GM04504 (cell line): ENCODE measurements at regions not wholly inside any gene's neighbourhood (a gene's known extent, or its start where the extent isn't known, plus 50 kb on each side); places are given as distances from the start of the nearest gene placed in this dataset.
"Not testable (repeated sequence)": the region's sequence is repeated elsewhere in the genome, so short reads cannot be mapped to it uniquely, and the experiment has no call there.

Experiments
- DNase-seq: peaks from one replicate; pipeline ENCODE4 v3.0.0-alpha.2; 2012; ENCODE audit warnings: low read depth

DNA sequence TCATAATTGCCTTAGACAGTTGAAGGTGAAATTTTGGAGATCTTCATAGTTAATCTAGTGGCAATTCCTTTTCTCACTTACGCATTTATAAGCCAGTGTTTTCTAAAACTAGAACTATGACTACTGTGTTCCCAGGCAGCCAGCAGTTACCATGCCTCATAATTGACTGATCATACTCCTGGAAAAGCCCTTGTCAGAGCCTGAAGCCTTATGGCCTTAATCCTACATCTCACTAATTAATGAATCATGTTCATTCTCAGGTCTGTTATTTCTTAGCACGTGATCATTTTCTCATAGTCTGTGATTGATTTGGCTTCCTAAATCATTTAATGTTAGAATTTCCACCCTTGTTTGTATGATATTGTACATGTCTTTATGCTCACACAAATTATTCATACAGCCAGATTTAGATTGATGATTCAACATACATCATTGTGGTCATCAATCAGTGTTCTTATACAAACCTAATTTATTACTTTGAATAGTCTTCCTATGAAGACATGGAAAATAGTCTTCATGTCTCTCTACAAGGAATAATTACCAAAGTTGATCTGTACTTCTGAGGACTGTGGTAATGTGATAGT is 132.6 kb upstream of the ASCC3 start:
- DNase-seq: no peak

DNA sequence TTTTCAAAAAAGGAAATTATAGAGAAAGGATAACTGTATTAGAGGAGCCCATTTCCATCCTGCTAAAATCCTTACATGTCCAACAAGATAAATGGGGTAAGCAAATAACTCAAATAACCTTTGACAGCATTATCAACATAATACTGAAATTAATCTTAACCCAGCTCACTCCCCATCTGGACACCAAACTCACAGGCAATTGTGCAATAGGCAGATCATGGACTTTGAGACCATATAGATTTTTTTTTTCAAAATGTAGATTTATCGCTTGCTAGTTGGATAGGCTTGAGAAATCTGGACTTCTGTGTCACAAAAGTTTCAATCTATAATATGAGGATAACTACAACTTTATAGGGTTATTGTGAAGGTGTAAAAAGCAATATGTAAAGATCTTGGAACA is 134.4 kb upstream of the ASCC3 start:
- no peak for DNase-seq

DNA sequence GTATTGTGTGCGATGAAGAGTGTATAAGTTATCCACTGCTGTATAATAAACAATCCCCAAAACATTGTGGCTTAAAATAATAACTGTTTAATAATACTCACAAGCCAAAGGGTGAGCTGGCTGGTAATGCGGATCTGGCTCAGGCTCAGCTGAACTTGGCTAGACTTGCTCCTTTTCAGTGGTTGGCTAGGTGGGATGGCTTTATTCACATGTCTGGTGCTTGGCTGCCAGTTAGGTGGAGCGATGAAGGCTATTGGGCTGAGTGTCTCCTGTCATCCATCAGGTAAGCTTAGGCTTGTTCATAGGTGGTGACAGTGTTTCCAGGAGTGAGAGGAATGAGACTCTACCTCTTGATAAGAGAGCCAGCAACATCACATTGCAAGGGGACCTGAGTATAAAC is 135.0 kb upstream of the ASCC3 start:
- DNase-seq: no peak

DNA sequence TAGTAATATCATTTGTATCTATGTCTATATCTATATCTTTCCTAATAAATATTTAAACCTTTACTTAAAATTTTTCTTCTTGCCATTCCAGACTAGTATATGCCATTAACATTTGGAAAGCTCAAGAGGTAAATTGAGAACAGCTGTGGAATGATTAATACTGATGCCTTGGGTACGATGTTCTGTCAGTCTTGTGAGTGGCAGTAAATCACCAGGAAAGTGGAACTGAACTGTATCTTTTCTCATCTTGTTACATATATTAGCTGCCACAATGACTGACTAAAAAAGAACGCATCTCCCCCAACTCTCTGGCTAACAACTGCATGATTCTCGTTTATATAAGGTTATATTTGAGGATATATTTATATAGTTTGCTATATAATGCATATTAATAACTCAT is 137.0 kb upstream of the ASCC3 start:
- DNase-seq: no peak

DNA sequence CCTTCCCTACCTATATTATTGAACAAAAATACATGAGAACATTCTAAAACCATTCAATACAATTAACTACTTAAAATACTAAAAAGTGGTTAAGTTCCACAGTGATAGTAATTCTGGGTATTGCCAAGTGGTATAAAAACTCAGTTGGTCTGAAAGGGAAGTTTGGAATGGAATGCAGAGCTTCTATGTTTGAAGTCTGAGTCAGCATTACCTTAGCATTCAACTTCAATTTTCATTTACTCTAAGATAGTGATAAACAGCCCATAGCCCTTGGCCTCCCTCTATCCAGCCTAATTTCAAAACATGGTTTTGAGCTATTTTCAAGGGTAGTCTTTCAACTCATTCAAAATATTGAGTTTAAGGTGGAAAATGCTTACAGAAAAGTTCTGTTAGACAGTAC is 140.4 kb upstream of the ASCC3 start:
- DNase-seq: no peak

DNA sequence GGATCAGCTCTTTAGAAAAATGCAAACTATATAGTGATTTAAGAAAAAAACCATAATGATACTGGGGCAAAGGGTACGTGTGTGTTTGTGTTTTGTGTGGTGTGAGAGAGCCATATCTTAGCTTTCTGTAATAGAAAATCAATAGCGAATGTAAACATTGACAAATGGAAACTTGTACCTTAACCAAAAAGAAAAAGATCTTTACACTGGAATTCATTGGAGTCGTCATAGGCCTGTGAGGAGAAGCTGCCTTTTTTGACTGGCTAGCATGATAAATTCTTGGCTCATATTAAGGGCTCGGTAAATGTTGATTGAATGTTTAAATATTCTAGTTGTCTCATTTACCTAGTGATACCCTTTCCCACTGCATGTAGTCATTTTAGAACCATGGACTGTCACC is 161.8 kb upstream of the ASCC3 start:
- DNase-seq: no peak

DNA sequence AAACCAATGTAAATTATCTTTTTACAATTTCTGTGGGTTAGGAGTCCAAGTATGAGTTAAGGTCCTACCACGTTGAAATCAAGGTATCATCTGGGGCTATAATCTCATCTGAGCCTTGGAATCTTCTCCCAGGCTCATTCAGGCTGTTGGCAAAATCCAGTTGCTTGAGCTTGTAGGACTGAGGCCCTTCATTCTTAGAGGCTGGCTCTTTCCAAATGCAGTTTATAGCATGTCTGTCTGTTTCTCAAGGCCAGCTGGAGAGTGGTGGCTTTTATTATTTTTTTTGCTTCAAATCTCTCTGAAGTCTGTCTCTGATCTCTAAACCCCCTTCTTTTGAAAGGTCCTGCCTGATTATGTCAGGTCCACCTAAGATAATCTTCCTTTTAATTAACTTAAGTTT is 177.2 kb upstream of the ASCC3 start:
- no peak for DNase-seq

DNA sequence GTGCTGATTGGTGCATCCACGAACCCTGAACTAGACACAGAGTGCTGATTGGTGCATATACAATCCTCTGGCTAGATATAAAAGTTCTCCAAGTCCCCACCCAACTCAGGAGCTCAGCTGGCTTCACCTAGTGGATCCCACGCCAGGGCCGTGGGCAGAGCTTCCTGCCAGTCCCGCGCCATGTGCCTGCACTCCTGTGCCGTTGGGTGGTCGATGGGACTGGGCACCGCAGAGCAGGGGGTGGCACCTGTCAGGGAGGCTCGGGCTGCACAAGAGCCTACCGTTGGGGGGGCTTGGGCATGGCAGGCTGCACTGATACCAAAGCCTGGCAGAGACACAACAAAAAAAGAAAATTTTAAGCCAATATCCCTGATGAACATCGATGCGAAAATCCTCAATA is 185.4 kb upstream of the ASCC3 start:
- no peak for DNase-seq

DNA sequence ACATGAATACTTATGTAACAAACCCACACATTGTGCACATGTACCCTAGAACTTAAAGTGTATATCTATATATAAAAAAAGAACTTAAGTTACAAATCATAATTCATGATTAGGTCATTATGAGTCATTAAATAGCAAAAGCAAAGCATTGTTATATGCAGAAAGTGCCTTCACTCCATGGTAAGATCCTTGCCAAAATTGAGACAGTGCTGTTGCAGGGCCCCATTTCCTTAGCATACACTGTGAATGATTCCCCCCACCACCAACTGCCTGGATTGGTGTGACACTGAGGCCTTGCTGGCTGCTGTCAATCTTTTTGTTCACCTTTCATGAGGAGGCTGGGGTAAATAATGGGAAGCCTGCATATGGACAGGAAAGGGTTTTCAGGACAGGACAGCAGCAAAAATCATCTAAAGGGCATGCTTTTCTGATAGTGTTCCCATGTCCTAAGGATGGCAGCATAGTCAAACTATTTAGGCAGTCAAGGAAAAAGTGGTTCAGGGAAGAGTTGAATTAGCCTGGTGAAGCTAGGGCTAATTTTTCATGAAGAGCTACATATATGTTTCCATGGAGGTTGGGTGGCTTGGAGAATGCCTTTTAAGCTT is 188.2 kb upstream of the ASCC3 start:
- no peak for DNase-seq

DNA sequence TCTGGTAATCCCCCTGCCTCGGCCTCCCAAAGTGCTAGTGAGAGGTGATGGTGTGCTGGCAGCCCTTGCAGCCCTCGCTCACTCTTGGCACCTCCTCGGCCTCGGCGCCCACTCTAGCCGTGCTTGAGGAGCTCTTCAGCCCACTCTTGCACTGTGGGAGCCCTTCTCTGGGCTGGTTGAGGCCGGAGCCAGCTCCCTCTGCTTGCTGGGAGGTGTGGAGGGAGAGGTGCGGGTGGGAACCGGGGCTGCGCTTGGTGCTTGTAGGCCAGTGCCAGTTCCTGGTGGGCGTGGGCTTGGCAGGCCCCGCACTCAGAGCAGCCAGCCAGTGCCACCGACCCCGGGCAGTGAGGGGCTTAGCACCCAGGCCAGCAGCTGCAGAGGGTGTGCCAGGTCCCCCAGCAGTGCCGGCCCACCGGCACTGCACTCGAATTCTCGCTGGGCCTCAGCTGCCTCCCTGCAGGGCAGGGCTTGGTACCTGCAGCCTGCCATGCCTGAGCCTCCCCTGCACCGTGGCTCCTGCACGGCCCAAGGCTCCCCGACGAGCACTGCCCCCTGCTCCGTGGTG is 189.0 kb upstream of the ASCC3 start:
- no peak for DNase-seq

DNA sequence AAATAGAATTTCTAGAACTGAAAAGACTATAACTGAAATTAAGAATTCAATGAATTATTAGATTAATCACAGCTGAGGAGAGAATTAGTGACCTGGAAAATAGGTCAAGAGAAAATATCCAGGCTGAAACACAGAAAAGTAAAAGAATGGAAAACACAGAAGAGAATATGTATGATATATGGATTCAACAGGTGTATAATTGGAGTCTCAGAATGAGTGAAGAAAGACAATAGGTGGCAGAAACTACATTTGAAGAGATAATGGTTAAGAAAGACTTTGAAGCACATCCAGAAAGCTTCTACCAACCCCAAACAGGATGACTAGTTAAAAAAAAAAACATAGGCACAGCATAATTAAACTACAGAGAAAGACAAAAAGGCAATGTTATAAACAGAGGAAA is 196.2 kb upstream of the ASCC3 start:
- no peak for DNase-seq

DNA sequence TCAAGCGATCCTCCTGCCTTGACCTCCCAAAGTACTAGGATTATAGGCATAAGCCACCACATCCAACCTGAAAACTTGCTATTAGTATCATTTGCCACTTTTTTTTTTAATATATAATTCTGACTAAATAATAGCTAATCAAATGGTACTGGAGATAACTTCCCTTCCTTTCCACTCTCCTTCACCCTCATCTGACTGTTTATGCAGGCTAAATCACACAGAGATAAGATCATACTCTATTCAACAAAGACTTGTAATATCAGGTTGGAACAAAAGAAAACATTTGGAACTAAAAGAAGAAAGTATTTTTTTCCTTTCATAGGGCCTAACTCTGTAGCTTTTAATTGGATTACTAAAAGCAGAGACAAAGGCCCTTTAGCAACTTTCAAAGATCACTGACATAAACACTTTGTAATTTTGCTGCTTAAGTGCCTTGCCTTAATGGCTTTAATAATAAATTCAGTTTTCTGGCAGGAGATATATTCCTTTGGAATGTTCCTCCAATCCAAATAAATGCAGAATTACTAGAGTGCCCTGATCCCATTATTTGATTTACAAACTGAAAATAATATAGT is 198.7 kb upstream of the ASCC3 start:
- DNase-seq: no peak

DNA sequence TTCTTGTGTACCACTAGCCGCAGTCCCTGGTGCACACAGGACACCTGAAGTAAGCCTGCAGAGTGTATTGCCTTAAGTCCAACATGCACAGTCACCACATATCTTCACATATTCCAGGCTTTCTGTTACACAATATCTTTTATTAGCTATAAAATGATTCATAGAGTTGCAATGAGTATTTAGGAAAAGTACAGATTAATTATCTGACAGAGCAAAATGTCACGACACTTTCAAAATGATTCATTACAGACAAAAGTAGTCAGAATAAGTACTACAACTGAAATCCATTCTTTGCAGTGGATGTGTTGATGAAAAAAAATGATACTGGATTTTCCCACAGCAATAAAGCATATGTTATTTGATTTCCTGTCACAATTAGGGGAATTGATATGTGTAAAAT is 199.5 kb upstream of the ASCC3 start:
- DNase-seq: peak; percentile 75

DNA sequence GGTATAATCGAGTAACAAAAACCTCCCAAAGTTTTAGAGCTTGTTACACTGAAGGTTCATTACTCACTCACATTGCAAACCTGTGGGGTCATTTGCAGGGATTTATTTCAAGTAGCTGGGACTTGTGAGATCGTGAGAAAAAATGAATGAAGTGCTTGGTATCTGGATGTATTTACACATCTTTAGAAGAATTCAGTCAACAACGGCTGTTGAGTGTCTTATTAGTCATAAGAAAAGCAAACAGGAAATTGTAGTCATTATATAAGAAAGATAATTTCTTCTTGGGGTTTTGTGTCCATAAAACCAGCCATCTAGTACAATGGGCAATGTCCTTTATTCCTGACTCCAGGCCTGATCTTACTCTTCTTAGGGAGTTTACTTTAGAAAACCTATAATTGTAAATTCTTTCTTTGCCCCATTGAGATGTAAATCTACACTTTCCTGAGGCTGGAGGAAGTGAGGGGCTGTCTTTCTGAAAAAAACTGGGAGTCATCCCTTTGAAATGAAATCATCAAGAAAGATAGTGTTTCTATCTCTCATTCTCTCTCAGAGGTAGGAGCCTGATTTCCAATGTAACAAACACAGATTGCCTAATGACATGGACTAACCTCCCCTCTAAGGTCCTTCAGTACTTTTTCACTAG is 202.5 kb upstream of the ASCC3 start:
- peak; percentile 86 for DNase-seq

DNA sequence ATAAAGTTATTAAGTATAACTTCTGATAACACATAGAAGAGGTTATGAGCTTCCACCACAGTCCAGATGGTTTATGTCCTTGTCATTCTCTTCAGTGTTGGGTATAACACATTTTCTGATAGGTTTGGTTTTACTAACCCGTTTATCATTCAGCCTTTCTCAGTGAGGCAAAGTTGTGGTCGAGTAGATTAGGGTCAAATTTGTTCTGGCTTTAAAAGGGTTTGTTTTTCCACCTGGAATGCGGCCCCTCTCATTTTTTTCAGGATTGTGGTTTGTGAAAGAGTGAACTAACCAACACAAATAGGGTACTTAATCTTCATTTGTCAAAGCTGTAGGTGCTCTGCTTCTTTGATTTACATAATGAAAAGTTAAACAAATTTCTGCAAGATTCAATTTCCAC is 204.2 kb upstream of the ASCC3 start:
- no peak for DNase-seq

DNA sequence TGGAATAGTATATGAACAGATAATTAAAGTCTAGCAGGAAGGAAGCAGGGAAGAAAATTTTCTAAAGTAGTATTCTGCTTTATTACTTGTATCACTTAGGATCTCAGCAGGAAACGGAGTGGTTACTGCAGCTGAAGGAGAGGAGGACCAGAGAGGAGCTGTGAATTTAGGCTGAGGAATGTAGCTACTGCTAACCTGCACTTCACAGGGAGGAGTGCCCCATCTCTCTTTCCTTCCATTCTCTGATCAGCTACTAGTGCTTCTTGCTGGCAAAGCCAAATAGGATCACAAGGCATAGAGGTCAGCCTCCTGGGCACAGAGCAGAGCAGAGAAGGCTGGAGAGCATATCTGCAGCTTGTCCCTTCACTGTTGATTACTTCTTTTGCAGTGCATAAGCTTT is 205.3 kb upstream of the ASCC3 start:
- DNase-seq: no peak

DNA sequence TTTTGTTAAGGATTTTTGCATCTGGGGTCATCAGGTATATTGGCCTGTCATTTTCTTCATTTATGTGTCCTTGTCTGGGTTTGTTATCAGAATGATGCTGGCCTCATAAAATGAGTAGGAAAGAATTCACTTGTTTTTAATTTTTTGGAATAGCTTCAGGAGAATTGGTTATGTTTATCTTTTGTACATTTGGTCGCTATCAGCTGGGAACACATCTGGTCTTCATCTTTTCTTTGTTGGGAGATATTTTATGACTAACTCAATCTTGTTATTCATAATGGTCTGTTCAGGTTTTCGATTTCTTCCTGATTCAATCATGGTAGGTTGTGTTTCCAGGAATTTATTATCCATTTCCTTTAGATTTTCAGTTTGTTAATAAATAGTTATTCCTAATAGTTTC is 207.5 kb upstream of the ASCC3 start:
- DNase-seq: no peak

DNA sequence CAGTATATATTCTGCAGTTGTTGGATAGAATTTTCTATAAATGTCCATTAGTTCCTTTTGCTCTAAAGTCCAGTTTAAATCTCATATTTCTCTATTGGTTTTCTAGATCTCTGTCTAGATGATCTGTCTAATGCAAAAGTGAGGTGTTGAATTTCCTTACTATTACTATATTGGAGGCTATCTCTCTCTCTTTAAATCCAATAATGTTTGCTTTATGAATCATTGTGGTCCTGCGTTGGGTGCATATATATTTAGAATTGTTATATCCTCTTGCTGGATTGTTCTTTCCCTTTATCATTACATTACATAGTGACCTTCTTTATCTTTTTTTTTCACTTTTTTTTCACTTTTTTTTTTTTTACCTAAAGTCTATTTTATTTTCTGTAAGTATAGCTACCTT is 208.5 kb upstream of the ASCC3 start:
- DNase-seq: no peak

DNA sequence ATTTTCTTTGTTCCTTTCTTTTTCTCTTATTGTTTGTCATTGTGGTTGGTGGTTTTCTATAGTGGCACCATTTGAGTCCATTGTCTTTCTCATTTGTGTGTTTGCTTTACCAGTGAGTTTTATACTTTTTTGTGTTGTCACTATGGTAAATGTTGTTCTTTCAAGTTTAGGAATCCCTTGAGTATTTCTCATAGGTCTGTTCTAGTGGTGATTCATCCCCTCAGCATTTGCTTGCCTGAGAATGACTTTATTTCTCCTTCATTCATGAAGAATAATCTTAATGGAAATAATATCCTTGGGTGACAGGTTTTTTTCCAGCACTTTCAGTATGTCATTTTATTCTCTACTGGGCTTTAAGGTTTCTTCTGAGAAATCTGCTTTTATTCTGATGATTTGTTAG is 209.2 kb upstream of the ASCC3 start:
- DNase-seq: no peak

DNA sequence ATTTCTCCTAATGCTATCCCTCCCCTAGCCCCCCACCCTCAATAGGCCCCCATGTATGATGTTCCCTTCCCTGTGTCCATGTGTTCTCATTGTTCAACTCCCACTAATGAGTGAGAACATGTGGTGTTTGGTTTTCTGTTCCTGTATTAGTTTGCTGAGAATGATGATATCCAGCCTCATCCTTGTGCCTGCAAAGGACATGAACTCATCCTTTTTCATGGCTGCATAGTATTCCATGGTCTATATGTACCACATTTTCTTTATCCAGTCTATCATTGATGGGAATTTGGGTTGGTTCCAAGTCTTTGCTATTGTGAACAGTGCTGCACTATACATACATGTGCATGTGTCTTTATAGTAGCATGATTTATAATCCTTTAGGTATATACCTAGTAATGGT is 217.5 kb upstream of the ASCC3 start:
- not testable (repeated sequence) for DNase-seq

DNA sequence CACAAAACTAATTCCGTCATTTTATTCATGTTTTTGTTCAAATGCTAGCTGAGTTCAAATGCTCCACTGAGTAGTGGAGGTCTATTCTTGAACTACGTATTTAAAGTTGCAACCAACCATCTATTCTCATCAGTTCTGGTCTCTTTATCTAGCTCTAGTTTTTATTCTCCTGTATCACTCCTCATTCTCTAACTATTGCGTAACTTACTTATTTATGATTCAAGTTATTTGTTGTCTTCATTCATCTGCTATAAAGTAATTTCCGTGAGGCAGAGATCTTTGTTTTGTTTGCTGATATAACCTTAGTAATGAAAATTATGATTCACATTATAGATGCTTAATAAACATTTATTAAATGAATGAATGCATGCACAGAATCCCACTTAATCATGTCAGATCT is 221.6 kb upstream of the ASCC3 start:
- no peak for DNase-seq

DNA sequence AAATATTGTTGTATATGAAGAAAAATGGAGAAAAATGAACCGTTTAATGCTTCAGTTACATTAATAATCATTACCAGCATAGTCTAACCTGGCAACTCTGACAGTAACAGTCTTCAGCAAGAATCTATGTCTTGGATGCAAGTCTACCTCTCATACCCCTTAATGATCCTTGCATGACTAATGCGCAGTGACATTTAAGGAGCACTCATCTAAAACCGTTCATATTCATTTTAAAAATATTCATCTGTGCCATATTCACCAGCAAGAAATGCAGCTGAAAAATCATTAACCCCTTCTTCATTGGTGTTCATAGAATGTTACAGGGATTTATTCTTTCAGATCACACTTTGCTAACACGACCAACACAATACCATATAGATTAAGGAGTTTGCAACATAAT is 227.2 kb upstream of the ASCC3 start:
- no peak for DNase-seq

DNA sequence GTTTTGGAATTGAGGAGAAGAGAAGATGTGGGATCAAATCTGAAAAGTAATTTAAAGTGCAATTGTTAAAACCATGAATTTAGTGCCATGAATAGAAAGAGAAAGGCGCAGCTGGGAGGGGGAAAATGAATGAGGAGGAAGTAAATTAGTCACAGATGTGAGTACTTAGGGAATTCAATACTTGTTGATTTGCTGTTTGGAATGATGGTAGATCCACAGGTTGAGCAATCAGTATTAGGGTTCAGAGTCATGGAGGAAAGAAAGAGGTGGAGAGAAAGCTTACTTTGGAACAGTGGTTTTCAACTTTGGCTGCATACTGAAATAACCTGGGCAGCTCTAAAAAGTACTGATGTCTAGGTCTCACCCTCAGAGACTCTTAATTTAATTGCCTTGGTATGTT is 229.7 kb upstream of the ASCC3 start:
- peak; percentile 10 for DNase-seq
